ENCODE measurements at regions not wholly inside any gene's neighbourhood (a gene's known extent, or its start where the extent isn't known, plus 50 kb on each side); places are given as distances from the start of the nearest gene placed in this dataset.

- no peak for TF ChIP-seq CTCF (IDR thresholded peaks at IDR 0.05)
- TF ChIP-seq POLR2A (IDR thresholded peaks at IDR 0.05), result no peak
- TF ChIP-seq POLR2AphosphoS5 (IDR thresholded peaks at IDR 0.05; ENCODE audit: insufficient read depth in 1 of 2, low read depth in 1 of 2), result no peak
Measured at GRCh38 chr3:27885641-27886040, 163.5 kb upstream of the EOMES start.
